NCI-H1417 (cell line): ENCODE measurements at regions not wholly inside any gene's neighbourhood (a gene's known extent, or its start where the extent isn't known, plus 50 kb on each side); places are given as distances from the start of the nearest gene placed in this dataset.

Experiments
- DNase-seq, 3 experiments: peaks; one replicate each; lab custom pipeline; 2025; lab: John Stamatoyannopoulos, UW

GRCh38 chr18:77572537-77572936 lies 322.9 kb downstream of the GALR1 start:
- no peak for DNase-seq

GRCh38 chr18:77573571-77573970 lies 323.9 kb downstream of the GALR1 start:
- no peak for DNase-seq

GRCh38 chr18:77590943-77591515 lies 341.4 kb downstream of the GALR1 start:
- no peak for DNase-seq

GRCh38 chr18:77597726-77598125 lies 348.1 kb downstream of the GALR1 start:
- no peak for DNase-seq

- DNase-seq, result no peak
These were observed 351.0 kb downstream of the GALR1 start for GRCh38 chr18:77600674-77601073.

GRCh38 chr18:77601567-77601966 lies 351.9 kb downstream of the GALR1 start:
- DNase-seq, result no peak

- DNase-seq, result no peak
These were observed 357.4 kb downstream of the GALR1 start for GRCh38 chr18:77607087-77607486.

GRCh38 chr18:77608807-77609206 lies 359.2 kb downstream of the GALR1 start:
- DNase-seq, result no peak

- no peak for DNase-seq
These were observed 368.0 kb downstream of the GALR1 start for GRCh38 chr18:77617694-77618093.

GRCh38 chr18:77619525-77619924 lies 369.9 kb downstream of the GALR1 start:
- DNase-seq, result no peak

- DNase-seq, result no peak
These were observed 372.5 kb downstream of the GALR1 start for GRCh38 chr18:77622009-77622692.

GRCh38 chr18:77632758-77633157 lies 383.1 kb downstream of the GALR1 start:
- no peak for DNase-seq

GRCh38 chr18:77634494-77634893 lies 384.8 kb downstream of the GALR1 start:
- no peak for DNase-seq

GRCh38 chr18:77635451-77635850 lies 385.8 kb downstream of the GALR1 start:
- no peak for DNase-seq

- DNase-seq, result no peak
These were observed 386.2 kb downstream of the GALR1 start for GRCh38 chr18:77635858-77636257.

- no peak for DNase-seq
These were observed 395.7 kb downstream of the GALR1 start for GRCh38 chr18:77645170-77645872.

- DNase-seq, result no peak
These were observed 397.8 kb downstream of the GALR1 start for GRCh38 chr18:77647472-77647871.

- DNase-seq, result no peak
These were observed 398.8 kb downstream of the GALR1 start for GRCh38 chr18:77648411-77648810.

GRCh38 chr18:77650799-77651385 lies 401.2 kb downstream of the GALR1 start:
- peak; percentile 77 to 92 (median 86) for DNase-seq

- peak in 2 of 3 experiments; percentile 62 to 78 for DNase-seq
These were observed 401.8 kb downstream of the GALR1 start for GRCh38 chr18:77651441-77651840.

GRCh38 chr18:77653792-77654191 lies 404.1 kb downstream of the GALR1 start:
- DNase-seq, result no peak

GRCh38 chr18:77654302-77654701 lies 404.7 kb downstream of the GALR1 start:
- DNase-seq, result no peak
